ENCODE measurements at regions not wholly inside any gene's neighbourhood (a gene's known extent, or its start where the extent isn't known, plus 50 kb on each side); places are given as distances from the start of the nearest gene placed in this dataset.

GRCh38 chr10:126730856-126731609 is 60.5 kb upstream of the C10orf90 start:
- no peak for TF ChIP-seq CTCF (IDR thresholded peaks at IDR 0.05 in 8 of 11, conservative IDR thresholded peaks at IDR 0.05 in 3 of 11)
- TF ChIP-seq POLR2A (IDR thresholded peaks at IDR 0.05), result no peak
- no peak for TF ChIP-seq POLR2AphosphoS5 (IDR thresholded peaks at IDR 0.05)

Measured in spleen (tissue), 7 donors.